CD4-positive, alpha-beta T cell treated with Interleukin-6 at 100 ng/mL for 8 hours (primary cell): ENCODE measurements at regions not wholly inside any gene's neighbourhood (a gene's known extent, or its start where the extent isn't known, plus 50 kb on each side); places are given as distances from the start of the nearest gene placed in this dataset.
"Not testable (repeated sequence)": the region's sequence is repeated elsewhere in the genome, so short reads cannot be mapped to it uniquely, and the experiment has no call there.

Experiments
- DNase-seq: peaks from one replicate; pipeline ENCODE4 v3.0.0-alpha.2; 2020; ENCODE audit warnings: mixed read lengths, low spot score

DNA sequence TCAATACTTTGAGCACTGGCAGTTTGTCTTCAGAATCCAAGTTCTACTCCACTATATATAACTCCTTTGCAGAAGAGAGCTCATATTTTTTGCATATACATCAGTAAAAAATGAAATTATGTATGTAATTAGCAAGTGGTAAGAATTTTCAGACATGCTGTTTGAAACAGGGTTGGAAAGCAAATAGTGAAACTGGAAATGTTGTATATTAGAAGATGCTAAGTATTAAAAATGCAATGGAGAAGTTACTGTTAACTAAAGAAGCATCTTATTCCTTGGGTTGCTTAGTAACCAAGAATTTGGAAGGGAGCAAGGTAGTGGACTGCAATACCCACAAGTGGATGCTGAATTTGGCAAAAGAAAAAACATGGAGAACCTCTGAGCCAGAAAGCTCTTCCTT lies 88.6 kb upstream of the DLGAP1 start:
- no peak for DNase-seq

DNA sequence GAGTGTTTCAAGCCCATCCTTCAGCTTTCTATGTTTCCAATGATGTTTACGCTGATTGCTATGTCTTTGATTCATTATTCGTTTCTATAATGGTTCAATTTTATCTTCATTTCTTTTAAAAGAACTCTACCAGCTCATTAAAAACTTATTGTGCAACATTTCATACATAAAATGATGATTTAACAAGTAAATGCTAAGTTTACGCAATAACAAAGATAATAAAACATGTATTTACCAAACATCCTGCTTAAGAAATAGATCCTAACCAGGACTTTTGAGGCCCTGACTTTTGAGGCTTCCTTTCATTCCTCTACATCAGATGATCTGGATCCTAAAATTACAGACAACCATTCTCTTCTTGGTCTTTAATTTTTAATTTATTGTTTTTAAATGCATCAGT lies 86.5 kb upstream of the DLGAP1 start:
- DNase-seq: no peak

DNA sequence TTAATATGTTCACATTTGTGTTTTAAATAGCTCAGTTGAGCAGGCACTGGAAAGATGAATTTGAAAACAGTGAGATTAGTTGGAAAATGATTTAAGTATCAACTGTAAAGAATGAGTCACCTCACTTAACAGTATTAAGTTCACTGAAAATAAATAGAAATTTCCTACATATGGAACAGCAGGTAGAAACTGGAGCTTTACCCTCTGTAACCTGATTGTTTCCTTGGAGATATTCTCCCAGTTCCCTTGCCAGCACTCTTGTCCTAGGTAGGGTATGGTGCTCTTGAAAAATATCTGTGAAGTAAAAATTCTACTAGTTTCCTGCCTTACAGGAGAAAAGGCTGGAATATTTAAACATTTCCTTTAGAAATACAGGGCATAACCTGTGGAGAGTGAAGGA lies 81.3 kb upstream of the DLGAP1 start:
- no peak for DNase-seq

DNA sequence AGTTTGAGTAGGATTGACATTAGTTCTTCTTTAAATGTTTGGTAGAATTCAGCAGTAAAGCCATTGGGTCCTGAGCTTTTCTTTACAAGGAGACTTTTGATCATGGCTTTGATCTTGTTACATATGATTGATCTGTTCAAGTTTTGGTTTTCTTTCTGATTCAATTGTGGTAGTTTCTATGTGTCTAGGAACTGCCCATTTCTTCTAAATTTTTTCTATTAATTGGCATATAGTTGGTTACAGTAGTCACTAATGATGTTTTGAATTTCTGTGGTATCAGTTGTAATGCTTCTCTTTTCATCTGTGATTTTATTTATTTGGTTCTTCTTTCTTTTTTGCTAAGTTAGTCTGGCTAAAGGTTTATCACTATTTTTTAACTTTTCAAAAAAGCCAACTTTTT lies 73.3 kb upstream of the DLGAP1 start:
- no peak for DNase-seq

DNA sequence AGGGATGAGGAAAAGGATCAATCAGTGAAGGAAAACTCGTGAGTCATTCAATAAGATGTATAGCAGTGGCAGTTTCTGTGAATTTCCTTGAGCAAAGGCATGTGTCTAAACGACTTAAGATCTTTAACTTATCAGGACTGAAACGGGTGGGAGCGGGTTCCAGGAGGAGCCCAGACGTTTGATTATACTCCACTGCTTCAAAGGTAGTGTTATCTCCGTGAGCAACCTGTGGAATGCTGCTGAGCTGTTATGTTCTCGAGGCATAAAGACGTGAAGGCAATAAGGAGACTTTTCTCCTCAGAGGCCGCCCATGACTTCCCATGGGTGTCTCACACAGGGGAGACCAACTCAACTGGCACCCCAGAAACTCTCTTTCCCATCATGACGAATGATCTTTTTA lies 72.7 kb upstream of the DLGAP1 start:
- not testable (repeated sequence) for DNase-seq

DNA sequence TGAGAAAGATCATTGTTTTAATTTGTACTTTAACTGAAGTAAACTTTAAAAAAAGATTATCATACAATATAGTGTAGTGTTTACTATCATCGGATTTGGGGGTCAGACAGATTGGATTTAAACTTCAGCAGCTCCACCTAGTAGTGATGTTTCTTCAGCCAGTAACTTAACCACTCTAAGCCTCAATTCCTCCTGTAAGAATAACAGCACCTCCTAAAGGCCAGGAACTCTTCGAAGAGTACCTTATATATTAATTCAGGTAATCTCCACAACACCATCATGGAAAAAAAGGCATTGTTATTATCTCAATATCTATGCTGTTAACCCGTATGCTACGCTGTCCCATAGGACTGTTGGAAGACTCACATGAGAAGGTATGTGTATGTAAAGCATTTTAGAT lies 69.0 kb upstream of the DLGAP1 start:
- no peak for DNase-seq

DNA sequence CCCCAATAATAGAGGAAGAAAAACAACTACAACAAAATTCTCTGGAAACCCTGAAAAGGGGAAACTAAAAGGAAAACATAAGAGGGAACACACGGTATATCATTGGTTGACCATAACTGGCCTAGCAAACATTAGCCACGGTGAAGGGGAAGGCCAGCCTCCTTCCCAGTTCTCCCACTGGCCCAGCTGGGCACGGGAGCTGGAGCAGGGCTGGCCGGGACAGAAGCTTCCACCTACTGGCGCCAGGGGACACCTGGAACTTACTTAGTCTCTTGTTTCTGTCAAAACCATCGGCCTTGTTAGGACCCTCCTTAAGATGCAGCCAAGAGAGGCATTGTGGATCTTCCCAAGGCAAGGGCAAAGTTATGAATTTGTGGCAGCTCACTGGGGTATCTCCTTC lies 56.1 kb upstream of the DLGAP1 start:
- DNase-seq: no peak

DNA sequence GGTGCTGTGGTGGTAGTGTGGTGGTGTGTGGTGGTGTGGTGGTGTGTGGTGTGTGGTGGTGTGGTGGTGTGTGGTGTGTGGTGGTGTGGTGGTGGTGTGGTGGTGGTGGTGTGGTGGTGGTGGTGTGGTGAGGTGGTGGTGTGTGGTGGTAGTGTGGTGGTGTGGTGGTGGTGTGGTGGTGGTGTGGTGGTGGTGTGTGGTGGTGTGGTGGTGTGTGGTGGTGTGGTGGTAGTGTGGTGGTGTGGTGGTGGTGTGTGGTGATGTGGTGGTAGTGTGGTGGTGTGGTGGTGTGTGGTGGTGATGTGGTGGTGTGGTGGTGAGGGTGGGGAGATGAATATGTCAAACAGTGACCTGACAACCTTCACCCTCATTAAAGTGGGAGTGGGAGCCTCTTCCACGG lies 55.6 kb upstream of the DLGAP1 start:
- DNase-seq: peak; percentile 26

DNA sequence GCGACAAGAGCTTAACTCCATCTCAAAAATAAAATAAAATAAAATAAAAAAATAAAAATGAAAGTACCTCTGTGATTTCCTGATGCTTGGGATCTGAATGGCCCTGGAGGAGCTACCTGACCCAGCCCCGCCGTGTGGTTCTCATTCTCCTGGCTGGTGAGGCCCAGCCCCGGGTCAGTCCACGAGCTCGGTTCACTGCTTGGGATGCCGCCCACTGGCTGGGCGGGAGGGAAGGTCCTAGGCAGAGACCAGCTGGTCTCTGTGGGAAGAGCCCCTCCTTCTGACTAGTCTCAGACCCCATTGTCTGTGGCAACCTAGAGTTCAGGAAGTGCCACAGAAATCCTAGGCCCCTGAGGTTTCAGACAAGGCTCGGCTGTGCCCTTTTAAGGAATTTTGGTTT lies 55.1 kb upstream of the DLGAP1 start:
- DNase-seq: no peak
